ENCODE measurements at regions not wholly inside any gene's neighbourhood (a gene's known extent, or its start where the extent isn't known, plus 50 kb on each side); places are given as distances from the start of the nearest gene placed in this dataset.

DNA sequence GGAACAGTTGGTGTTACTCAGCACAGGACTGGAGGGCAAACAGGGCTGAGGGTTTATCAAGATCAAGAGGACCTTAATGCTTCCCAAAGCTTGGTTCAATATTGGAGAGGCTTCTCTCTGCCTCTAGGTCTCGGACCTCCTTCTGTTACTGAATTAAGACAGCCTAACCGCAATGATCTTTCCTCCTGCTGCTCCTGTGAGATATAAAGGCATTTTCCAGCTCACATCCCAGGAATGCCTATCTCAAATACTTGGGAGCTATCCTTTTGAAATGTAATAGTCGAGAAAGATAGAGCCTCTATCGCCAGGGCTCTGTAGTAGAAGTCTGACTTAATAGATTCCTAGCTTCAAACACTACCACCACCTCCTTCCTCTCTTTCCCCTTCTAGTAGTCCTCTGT, 1475.0 kb downstream of the SLITRK1 start:
- Histone ChIP-seq H3K9ac (ENCODE audit: low read length) (no peak overlapping the region), H2AFZ (ENCODE audit: low read depth, low read length) (no peak overlapping the region), H3K27ac (ENCODE audit: low read length) (no peak overlapping the region), H4K20me1 (ENCODE audit: insufficient read depth) (no peaks in the 10 kb centered on the region), H3F3A (ENCODE audit: insufficient read depth, low read length, poor library complexity, severe bottlenecking) (no peaks in the 10 kb centered on the region), H3K9me2 (ENCODE audit: insufficient read depth, low read length) (no peaks in the 10 kb centered on the region), H3K4me2 (ENCODE audit: low read length) (no peak overlapping the region), H3K36me3 (ENCODE audit: insufficient read depth, low read length) (no peaks in the 10 kb centered on the region), H3K79me2 (replicated peaks; ENCODE audit: insufficient read depth, low read length) (no peaks in the 10 kb centered on the region), H3K27me3 (ENCODE audit: insufficient read depth, low read depth, low read length) (no peaks in the 10 kb centered on the region), H3K9me3 (ENCODE audit: low read length) (no peaks in the 10 kb centered on the region), H3K4me3 (ENCODE audit: low read length) (no peak overlapping the region)
- TF ChIP-seq, protein P1, sequence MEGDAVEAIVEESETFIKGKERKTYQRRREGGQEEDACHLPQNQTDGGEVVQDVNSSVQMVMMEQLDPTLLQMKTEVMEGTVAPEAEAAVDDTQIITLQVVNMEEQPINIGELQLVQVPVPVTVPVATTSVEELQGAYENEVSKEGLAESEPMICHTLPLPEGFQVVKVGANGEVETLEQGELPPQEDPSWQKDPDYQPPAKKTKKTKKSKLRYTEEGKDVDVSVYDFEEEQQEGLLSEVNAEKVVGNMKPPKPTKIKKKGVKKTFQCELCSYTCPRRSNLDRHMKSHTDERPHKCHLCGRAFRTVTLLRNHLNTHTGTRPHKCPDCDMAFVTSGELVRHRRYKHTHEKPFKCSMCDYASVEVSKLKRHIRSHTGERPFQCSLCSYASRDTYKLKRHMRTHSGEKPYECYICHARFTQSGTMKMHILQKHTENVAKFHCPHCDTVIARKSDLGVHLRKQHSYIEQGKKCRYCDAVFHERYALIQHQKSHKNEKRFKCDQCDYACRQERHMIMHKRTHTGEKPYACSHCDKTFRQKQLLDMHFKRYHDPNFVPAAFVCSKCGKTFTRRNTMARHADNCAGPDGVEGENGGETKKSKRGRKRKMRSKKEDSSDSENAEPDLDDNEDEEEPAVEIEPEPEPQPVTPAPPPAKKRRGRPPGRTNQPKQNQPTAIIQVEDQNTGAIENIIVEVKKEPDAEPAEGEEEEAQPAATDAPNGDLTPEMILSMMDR (IDR thresholded peaks at IDR 0.05; ENCODE audit: poor library complexity, severe bottlenecking) = no peak
- no peak for TF ChIP-seq POLR2AphosphoS5 (IDR thresholded peaks at IDR 0.05)
- no peak for TF ChIP-seq EZH2 (IDR thresholded peaks at IDR 0.05; ENCODE audit: borderline replicate concordance, insufficient read depth, low read length, poor library complexity, severe bottlenecking)
- TF ChIP-seq, protein P2, sequence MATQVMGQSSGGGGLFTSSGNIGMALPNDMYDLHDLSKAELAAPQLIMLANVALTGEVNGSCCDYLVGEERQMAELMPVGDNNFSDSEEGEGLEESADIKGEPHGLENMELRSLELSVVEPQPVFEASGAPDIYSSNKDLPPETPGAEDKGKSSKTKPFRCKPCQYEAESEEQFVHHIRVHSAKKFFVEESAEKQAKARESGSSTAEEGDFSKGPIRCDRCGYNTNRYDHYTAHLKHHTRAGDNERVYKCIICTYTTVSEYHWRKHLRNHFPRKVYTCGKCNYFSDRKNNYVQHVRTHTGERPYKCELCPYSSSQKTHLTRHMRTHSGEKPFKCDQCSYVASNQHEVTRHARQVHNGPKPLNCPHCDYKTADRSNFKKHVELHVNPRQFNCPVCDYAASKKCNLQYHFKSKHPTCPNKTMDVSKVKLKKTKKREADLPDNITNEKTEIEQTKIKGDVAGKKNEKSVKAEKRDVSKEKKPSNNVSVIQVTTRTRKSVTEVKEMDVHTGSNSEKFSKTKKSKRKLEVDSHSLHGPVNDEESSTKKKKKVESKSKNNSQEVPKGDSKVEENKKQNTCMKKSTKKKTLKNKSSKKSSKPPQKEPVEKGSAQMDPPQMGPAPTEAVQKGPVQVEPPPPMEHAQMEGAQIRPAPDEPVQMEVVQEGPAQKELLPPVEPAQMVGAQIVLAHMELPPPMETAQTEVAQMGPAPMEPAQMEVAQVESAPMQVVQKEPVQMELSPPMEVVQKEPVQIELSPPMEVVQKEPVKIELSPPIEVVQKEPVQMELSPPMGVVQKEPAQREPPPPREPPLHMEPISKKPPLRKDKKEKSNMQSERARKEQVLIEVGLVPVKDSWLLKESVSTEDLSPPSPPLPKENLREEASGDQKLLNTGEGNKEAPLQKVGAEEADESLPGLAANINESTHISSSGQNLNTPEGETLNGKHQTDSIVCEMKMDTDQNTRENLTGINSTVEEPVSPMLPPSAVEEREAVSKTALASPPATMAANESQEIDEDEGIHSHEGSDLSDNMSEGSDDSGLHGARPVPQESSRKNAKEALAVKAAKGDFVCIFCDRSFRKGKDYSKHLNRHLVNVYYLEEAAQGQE (IDR thresholded peaks at IDR 0.05; ENCODE audit: borderline replicate concordance) = no peak
- TF ChIP-seq TAF1 (IDR thresholded peaks at IDR 0.05; ENCODE audit: low read depth) = no peak
- TF ChIP-seq MXI1 (conservative IDR thresholded peaks at IDR 0.05; ENCODE audit: poor library complexity, severe bottlenecking) = no peak
- no peak for TF ChIP-seq RAD21 (conservative IDR thresholded peaks at IDR 0.05)
- no peak for TF ChIP-seq SMC3 (conservative IDR thresholded peaks at IDR 0.05; ENCODE audit: poor library complexity)
- no peak for TF ChIP-seq EP300 (conservative IDR thresholded peaks at IDR 0.05; ENCODE audit: poor library complexity, severe bottlenecking)

DNA sequence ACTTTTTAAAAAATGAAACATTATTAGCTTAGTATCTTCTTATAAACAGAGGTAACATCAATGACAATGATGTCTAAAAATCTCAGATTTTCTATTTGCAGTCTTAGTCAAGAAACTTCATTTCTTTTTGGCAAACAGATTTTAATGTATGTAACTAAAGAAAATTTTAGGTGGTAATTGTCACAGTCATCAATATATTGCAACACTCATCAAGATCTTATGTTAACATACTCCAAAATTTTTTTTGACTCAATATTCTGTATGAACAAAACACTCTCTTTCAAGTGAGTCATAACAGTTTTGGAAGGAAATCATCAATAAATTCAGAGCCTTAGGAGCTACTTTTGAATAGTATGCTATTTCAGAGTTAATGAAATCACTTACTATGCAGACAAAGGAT, 1507.6 kb downstream of the SLITRK1 start:
- H4K20me1 ChIP-seq (ENCODE audit: insufficient read depth) = no peaks in the 10 kb centered on the region
- no peaks in the 10 kb centered on the region for H3K9me2 ChIP-seq (ENCODE audit: insufficient read depth, low read length)
- no peaks in the 10 kb centered on the region for H3K79me2 ChIP-seq (replicated peaks; ENCODE audit: insufficient read depth, low read length)
- no peaks in the 10 kb centered on the region for H3K9me3 ChIP-seq (ENCODE audit: low read length)
- H3K9ac ChIP-seq (ENCODE audit: low read length) = no peak overlapping the region
- TF ChIP-seq EZH2 (IDR thresholded peaks at IDR 0.05; ENCODE audit: borderline replicate concordance, insufficient read depth, low read length, poor library complexity, severe bottlenecking) = no peak
- H3K27ac ChIP-seq (ENCODE audit: low read length) = no peak overlapping the region
- no peaks in the 10 kb centered on the region for H3K36me3 ChIP-seq (ENCODE audit: insufficient read depth, low read length)
- H3F3A ChIP-seq (ENCODE audit: insufficient read depth, low read length, poor library complexity, severe bottlenecking) = no peaks in the 10 kb centered on the region
- H3K4me2 ChIP-seq (ENCODE audit: low read length) = no peak overlapping the region
- H3K27me3 ChIP-seq (ENCODE audit: insufficient read depth, low read depth, low read length) = no peaks in the 10 kb centered on the region
- no peak overlapping the region for H3K4me3 ChIP-seq (ENCODE audit: low read length)
- no peak overlapping the region for H2AFZ ChIP-seq (ENCODE audit: low read depth, low read length)

DNA sequence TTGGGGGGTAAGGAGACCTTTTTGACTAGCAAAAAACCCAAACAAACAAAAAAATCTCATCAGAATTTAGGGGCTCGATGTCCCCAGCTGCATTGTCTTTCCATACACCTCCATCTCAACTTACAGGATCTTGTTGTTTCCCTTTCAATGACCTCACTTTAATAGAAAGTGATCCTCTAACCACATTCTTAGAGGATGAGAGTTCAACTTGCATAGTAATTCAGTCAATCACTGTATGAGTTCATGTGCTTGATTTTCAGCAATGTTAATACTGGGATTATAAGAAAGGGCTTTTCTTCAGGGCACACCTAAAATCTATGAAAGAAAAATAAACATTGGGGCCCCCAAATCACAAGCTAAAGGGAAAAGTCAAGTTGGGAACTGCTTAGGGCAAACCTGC, 1512.0 kb downstream of the SLITRK1 start:
- Histone ChIP-seq H3K27ac (ENCODE audit: low read length) (no peak overlapping the region), H3K9me2 (ENCODE audit: insufficient read depth, low read length) (no peaks in the 10 kb centered on the region), H3F3A (ENCODE audit: insufficient read depth, low read length, poor library complexity, severe bottlenecking) (no peaks in the 10 kb centered on the region), H3K9me3 (ENCODE audit: low read length) (no peaks in the 10 kb centered on the region), H3K9ac (ENCODE audit: low read length) (no peak overlapping the region), H3K4me2 (ENCODE audit: low read length) (no peak overlapping the region), H2AFZ (ENCODE audit: low read depth, low read length) (no peak overlapping the region), H3K79me2 (replicated peaks; ENCODE audit: insufficient read depth, low read length) (no peaks in the 10 kb centered on the region), H3K27me3 (ENCODE audit: insufficient read depth, low read depth, low read length) (no peaks in the 10 kb centered on the region), H3K36me3 (ENCODE audit: insufficient read depth, low read length) (no peaks in the 10 kb centered on the region), H4K20me1 (ENCODE audit: insufficient read depth) (no peaks in the 10 kb centered on the region), H3K4me3 (ENCODE audit: low read length) (no peak overlapping the region)
- TF ChIP-seq EZH2 (IDR thresholded peaks at IDR 0.05; ENCODE audit: borderline replicate concordance, insufficient read depth, low read length, poor library complexity, severe bottlenecking) (no peak), MXI1 (conservative IDR thresholded peaks at IDR 0.05; ENCODE audit: poor library complexity, severe bottlenecking) (no peak), SMC3 (conservative IDR thresholded peaks at IDR 0.05; ENCODE audit: poor library complexity) (no peak), RAD21 (conservative IDR thresholded peaks at IDR 0.05) (no peak), TAF1 (IDR thresholded peaks at IDR 0.05; ENCODE audit: low read depth) (no peak), EP300 (conservative IDR thresholded peaks at IDR 0.05; ENCODE audit: poor library complexity, severe bottlenecking) (no peak), POLR2AphosphoS5 (IDR thresholded peaks at IDR 0.05) (no peak)
- TF ChIP-seq, protein P1 (IDR thresholded peaks at IDR 0.05; ENCODE audit: poor library complexity, severe bottlenecking) = no peak
- TF ChIP-seq, protein P2 (IDR thresholded peaks at IDR 0.05; ENCODE audit: borderline replicate concordance) = no peak
